ENCODE measurements at regions not wholly inside any gene's neighbourhood (a gene's known extent, or its start where the extent isn't known, plus 50 kb on each side); places are given as distances from the start of the nearest gene placed in this dataset.

DNA sequence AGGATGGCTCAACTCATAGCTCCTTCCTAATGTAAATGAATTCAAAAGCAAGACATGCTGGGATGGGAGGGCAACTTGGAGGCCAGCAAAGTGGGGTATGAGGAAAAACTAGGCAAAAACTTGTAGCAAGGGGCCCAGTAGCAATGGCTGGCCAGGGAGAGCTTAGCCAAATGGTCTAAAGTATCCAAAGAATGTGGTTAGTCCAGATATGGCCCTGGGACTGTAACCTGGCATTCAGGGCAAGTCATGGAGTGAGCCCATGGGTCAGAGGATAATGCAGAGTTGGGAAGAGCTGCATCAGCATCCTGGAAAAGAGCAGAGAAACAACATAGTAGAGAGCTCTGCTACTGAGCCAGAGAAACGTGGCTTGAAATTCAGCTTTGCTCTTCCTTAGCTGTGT, 191.7 kb downstream of the SUCLA2 start:
- no peaks in the 10 kb centered on the region for H3K27me3 ChIP-seq (ENCODE audit: insufficient read depth, low read length)
- DNase-seq, result no peak
- H3K9me3 Mint-ChIP-seq, result peaks cover 0 to 1% of the 10 kb centered on the region in 2 experiments; a peak in 4 of 5 replicates
- no peak overlapping the region for H2AFZ ChIP-seq (ENCODE audit: low read length)
- no peak overlapping the region for H2BK15ac ChIP-seq (ENCODE audit: low read depth, low read length)
- 0 out of 7 replicates have a peak, but pooled peaks cover 0 to 1% (median 0%) of the 10 kb centered on the region in 3 experiments for H3K36me3 Mint-ChIP-seq (ENCODE audit: insufficient read depth in 1 of 3, low read depth in 3 of 3)
- no peak overlapping the region for H3K56ac ChIP-seq (ENCODE audit: insufficient read length, low read depth, low read length)
- H2AK5ac ChIP-seq (ENCODE audit: insufficient read length, low read length), result no peak overlapping the region
- H3K4me1 Mint-ChIP-seq, result peaks cover 21 to 28% of the 10 kb centered on the region in 2 experiments
- H3K27me3 Mint-ChIP-seq (ENCODE audit: low read depth), result peaks cover under 1% of the 10 kb centered on the region; the same call in 1 of the 2 replicates
- no peak overlapping the region for H2BK12ac ChIP-seq (ENCODE audit: insufficient read length, low read depth, low read length)
- no peak for TF ChIP-seq CTCF (conservative IDR thresholded peaks at IDR 0.05)
- H3K9me3 ChIP-seq (ENCODE audit: control insufficient read depth, low read depth, low read length), result no peaks in the 10 kb centered on the region
- no peak overlapping the region for H3K23ac ChIP-seq (ENCODE audit: insufficient read length, low read depth, low read length)
- H3K9ac ChIP-seq (ENCODE audit: extremely low read depth, insufficient read length, low read length), result no peak overlapping the region
- H3K27ac Mint-ChIP-seq, result 0 out of 7 replicates have a peak overlapping the region, but pooled peaks of 1 of the 3 experiments have one; percentile 10
- H3K79me1 ChIP-seq (ENCODE audit: insufficient read depth, low read depth, low read length, poor library complexity, severe bottlenecking), result no peaks in the 10 kb centered on the region
- H3K4me1 ChIP-seq (ENCODE audit: insufficient read depth, low read length), result peaks cover 11% of the 10 kb centered on the region; the same call in 1 of the 2 replicates
- no peaks in the 10 kb centered on the region for H4K20me1 ChIP-seq (ENCODE audit: control insufficient read depth, insufficient read depth, insufficient read length)
- no peak overlapping the region for H2BK20ac ChIP-seq (ENCODE audit: low read depth, low read length, poor library complexity, severe bottlenecking)
- no peak overlapping the region for H3K14ac ChIP-seq (ENCODE audit: insufficient read depth, low read length)
- H3K23me2 ChIP-seq (ENCODE audit: insufficient read length, low read depth, low read length, poor library complexity, severe bottlenecking), result no peaks in the 10 kb centered on the region
- no peak overlapping the region for H3K27ac ChIP-seq (ENCODE audit: insufficient read length, low read depth, low read length)
- no CpG with 5 or more reads among the region's 1 CpG for WGBS (ENCODE audit: extremely low coverage, insufficient read length, low lambda C conversion rate)
- H4K5ac ChIP-seq (ENCODE audit: insufficient read length, low read depth, low read length), result no peak overlapping the region
- no peak overlapping the region for H3T11ph ChIP-seq (ENCODE audit: low read length)
- H3K18ac ChIP-seq (ENCODE audit: insufficient read length, low read depth, low read length), result no peak overlapping the region
- no peak overlapping the region for H4K91ac ChIP-seq (ENCODE audit: insufficient read length, low read depth, low read length)
- no peak overlapping the region for H2BK5ac ChIP-seq (ENCODE audit: insufficient read length, low read length)
- no peaks in the 10 kb centered on the region for H3K79me2 ChIP-seq (ENCODE audit: insufficient read depth, low read length)
- H4K8ac ChIP-seq (replicated peaks; ENCODE audit: insufficient read length, low read depth, low read length), result no peak overlapping the region
- no peak overlapping the region for H3K4me3 Mint-ChIP-seq
- no peak overlapping the region for H3K4ac ChIP-seq (ENCODE audit: low read depth, low read length)
- H2BK120ac ChIP-seq (ENCODE audit: low read depth, low read length, poor library complexity, severe bottlenecking), result no peak overlapping the region
- H3K4me2 ChIP-seq (ENCODE audit: insufficient read depth, insufficient read length, low read length), result no peak overlapping the region

Measured in H9 (cell line).